ENCODE measurements at regions not wholly inside any gene's neighbourhood (a gene's known extent, or its start where the extent isn't known, plus 50 kb on each side); places are given as distances from the start of the nearest gene placed in this dataset.

DNA sequence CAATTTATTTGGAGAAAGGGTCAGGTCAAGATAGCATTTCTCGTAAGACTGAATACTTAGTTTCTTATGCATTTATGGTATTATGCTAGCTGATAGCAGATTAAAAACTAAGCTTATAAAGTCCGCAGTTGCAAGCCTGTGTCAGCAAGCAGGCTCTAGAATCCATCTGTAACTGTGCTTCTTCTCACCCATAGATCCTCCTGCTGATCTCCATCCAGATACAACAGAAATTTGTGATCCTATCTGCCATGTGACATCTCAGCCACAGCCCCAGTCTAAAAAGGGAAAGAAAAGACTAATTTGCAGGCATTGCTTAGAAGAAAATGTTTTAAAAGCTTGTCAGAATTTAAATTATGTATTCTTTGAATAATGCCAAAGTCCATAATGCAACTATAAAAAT, 265.4 kb upstream of the CCDC54 start:
- no peak for DNase-seq (ENCODE audit: low spot score)
- TF ChIP-seq, protein P1, sequence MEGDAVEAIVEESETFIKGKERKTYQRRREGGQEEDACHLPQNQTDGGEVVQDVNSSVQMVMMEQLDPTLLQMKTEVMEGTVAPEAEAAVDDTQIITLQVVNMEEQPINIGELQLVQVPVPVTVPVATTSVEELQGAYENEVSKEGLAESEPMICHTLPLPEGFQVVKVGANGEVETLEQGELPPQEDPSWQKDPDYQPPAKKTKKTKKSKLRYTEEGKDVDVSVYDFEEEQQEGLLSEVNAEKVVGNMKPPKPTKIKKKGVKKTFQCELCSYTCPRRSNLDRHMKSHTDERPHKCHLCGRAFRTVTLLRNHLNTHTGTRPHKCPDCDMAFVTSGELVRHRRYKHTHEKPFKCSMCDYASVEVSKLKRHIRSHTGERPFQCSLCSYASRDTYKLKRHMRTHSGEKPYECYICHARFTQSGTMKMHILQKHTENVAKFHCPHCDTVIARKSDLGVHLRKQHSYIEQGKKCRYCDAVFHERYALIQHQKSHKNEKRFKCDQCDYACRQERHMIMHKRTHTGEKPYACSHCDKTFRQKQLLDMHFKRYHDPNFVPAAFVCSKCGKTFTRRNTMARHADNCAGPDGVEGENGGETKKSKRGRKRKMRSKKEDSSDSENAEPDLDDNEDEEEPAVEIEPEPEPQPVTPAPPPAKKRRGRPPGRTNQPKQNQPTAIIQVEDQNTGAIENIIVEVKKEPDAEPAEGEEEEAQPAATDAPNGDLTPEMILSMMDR (IDR thresholded peaks at IDR 0.05; ENCODE audit: extremely low read depth, missing control alignments), result no peak

DNA sequence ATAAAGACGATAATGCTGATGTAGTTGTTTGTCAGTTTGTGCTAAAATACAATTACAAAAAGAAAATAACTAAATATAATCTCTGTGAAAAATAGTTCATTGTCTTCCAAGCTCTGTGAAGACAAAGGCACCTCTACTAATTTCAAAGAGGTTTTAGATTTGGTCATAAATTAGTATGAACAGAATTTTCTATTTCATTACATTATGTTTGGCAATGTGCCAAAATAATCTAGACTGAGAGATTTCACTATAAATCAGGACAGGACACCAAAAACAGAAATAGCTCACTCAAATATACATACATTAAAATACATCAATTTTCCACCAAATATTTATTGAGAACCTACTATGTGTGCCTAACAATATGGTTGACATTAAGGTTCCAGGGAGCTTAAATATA, 264.9 kb upstream of the CCDC54 start:
- no peak for DNase-seq (ENCODE audit: low spot score)
- TF ChIP-seq, protein P1 (IDR thresholded peaks at IDR 0.05; ENCODE audit: extremely low read depth, missing control alignments), result no peak

DNA sequence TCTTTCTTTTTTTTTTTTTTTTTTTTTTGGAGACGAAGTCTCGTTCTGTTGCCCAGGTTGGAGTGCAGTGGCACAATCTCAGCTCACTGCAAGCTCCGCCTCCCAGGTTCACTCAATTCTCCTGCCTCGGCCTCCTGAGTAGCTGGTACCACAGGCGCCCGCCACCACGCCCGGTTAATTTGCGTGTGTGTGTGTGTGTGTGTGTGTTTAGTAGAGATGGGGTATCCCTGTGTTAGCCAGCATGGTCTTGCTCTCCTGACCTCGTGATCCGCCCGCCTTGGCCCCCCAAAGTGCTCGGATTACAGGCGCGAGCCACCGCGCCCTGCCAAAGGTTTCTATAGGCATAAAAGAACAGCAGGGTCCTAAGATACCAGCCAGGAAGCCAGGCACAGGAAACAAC, 261.0 kb upstream of the CCDC54 start:
- no peak for DNase-seq (ENCODE audit: low spot score)
- TF ChIP-seq, protein P1 (IDR thresholded peaks at IDR 0.05; ENCODE audit: extremely low read depth, missing control alignments), result no peak

DNA sequence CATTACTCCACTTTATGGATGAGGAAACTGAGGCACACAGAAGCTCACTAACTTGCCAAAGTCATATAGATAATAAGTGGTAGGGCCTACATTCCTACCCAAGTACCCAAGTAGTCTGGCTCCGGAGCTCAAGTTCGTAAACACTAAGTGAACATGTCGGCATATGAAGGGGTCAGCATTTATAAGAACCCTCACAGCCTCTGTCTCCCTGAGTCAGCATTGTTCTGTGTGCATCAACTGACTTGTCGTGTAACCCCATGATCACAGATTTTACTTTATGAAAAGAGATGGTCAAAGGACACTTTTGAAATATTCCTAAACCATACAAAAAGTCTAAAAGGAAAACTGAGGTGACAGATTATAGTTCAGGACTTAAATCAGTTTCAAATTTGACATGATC, 260.1 kb upstream of the CCDC54 start:
- DNase-seq (ENCODE audit: low spot score), result no peak
- TF ChIP-seq, protein P1 (IDR thresholded peaks at IDR 0.05; ENCODE audit: extremely low read depth, missing control alignments), result no peak

DNA sequence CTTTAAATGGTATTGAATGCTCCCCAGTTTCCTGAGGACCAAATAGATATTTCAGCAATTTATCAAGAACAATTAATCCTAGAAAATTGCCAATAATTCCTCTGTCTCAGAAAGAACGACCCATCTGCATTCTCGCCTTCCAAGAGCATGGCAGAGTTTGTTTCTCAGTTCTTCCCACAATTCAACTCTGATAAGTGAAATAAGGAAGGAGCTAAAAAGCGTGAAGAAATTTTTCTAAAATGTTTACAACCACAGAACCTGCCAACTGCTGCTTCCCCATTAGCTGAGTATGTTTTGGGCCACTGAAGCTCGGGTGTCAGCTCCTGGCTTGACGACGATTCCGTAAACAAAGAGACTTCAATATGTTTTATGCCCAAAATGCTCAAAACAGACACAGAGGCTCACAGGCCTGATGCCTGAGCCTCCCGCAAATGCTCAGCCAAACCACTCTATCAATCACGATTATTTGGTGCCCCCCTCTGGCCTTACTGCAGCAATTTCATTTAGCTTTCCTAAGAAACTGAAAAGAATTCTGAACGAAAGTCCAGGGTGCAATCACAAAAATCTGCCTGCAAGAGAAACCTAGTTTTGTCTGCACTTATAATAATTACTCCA, 259.2 kb upstream of the CCDC54 start:
- peak; percentile 45 for DNase-seq (ENCODE audit: low spot score)
- TF ChIP-seq, protein P1 (IDR thresholded peaks at IDR 0.05; ENCODE audit: extremely low read depth, missing control alignments), result peak; percentile 43

DNA sequence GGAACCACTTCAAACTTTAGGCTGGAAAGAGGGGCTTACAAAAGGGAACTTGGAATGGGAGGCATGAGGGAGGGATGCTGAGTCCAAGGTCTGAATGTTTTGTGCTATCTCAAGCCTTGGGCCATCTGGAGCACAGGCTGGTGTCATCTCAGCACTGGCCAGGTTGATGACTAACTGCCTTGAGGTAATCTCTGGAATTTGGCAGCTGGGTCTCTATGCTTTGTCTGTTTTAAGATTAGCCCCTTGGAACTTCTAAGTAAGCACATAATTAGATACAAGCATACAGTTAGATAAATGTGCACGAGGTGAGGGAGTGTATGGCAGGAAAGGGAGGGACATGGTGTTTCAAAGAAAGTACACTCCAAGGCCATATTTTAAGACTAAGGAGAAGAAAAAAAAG, 252.4 kb upstream of the CCDC54 start:
- TF ChIP-seq, protein P1 (IDR thresholded peaks at IDR 0.05; ENCODE audit: extremely low read depth, missing control alignments), result no peak
- DNase-seq (ENCODE audit: low spot score), result no peak

DNA sequence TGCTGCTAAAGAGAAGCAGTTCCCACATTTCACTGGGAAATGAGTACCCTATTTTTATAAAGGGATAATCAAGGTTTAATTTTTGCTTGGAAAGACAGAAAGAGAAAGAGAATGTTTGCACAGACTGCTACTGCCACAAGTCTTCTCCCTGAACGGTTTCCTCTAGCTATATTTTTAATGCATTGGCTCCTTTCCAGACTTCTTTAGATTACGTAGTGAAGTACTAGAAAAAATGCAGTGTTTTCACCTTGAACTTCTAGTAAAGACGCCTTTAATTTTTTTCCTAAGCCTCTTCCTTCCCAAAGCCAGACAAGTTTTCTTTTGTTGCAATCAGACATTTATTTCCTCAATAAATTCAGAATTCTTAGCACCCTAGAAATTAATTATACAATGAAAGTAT, 248.3 kb upstream of the CCDC54 start:
- TF ChIP-seq, protein P1 (IDR thresholded peaks at IDR 0.05; ENCODE audit: extremely low read depth, missing control alignments), result no peak
- no peak for DNase-seq (ENCODE audit: low spot score)

All from GM20000 (cell line).